NOMO-1 treated with DMSO at 0.1 percent for 48 hours (cell line): ENCODE measurements at regions not wholly inside any gene's neighbourhood (a gene's known extent, or its start where the extent isn't known, plus 50 kb on each side); places are given as distances from the start of the nearest gene placed in this dataset.
"Not testable (repeated sequence)": the region's sequence is repeated elsewhere in the genome, so short reads cannot be mapped to it uniquely, and the experiment has no call there.

Source experiments
- DNase-seq: peaks from one replicate; lab custom pipeline; 2025; ENCODE audit not compliant: unreplicated experiment; lab: John Stamatoyannopoulos, UW

GRCh38 chr5:92132294-92132908 is 749.3 kb upstream of the ARRDC3 start:
- not testable (repeated sequence) for DNase-seq

DNA sequence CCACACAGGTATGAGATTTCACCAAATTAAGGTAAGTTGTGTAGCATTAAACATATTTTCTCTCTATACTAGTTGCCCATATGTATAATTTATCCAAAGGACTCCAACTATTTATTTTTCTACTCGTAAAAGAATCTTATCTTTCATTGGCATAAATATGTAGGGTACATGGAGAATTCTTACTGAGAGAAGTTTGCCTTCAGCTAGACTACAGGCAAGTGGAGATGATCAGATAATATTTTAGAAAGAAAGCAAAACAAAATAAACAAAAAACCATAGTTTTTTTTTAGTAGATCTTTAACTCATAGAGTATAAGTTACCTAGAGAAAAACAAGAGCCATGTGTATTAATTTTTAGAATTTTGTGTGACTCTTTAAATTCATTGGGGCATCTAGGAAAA is 743.1 kb upstream of the ARRDC3 start:
- DNase-seq, result no peak

DNA sequence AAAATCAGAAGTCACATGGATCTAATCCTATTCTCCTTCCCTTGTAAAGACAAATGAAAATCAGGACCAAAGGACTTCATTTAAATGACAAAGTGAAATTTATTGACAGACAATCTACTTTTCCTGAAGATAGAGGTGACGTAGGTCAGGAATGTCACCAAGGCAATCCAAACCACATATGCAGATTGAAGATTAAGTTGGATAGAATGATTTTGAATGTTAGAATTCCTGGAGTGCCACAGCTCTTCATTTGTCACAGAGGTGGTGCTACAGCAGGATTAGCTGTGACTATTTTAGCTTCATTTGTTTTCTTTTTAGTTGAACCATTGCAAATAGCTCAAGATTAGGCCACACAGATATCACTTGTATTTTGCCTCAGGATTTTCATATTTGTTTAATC is 736.0 kb upstream of the ARRDC3 start:
- DNase-seq, result no peak

- no peak for DNase-seq
These were observed 723.7 kb upstream of the ARRDC3 start for GRCh38 chr5:92106808-92107207.

- no peak for DNase-seq
These were observed 721.0 kb upstream of the ARRDC3 start for GRCh38 chr5:92104126-92104525.

- DNase-seq, result no peak
These were observed 719.2 kb upstream of the ARRDC3 start for GRCh38 chr5:92102313-92102712.

- no peak for DNase-seq
These were observed 709.1 kb upstream of the ARRDC3 start for GRCh38 chr5:92092239-92092638.

- DNase-seq, result no peak
These were observed 703.1 kb upstream of the ARRDC3 start for GRCh38 chr5:92086059-92086811.

DNA sequence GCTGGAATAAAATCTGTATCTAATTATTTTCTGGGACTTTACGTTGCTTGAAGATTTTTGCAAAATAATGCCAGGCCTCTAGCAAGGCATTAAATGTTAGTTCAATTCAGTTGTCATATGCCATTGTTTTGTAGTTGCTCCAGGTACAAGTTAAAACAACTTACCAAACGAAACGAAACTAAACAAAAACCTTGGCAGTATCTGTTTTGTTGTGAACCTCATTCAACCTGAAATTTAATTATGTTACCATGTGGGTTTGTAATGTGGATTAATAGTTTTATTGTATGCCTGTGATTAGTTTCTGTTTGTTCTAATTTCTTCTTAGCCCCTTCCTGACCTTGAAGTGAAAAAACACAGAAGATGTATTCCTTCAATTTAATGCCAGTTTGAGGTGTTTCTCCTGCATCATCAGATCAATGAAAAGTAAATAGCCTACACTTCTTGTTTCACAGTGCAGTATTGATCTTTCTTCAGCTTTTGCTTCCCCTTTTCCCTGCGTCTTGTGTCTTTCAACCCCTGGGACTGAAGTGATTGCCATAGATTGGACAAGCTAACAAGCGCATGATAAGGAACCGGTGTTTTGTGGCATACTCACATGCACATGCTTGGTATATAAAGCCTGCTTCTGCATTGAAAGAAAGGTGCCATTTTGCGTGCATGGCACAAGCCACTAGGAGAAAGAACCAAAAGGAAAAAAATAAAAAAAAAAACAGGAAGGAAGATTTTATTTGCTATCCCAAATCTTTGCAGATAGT is 699.0 kb upstream of the ARRDC3 start:
- no peak for DNase-seq

DNA sequence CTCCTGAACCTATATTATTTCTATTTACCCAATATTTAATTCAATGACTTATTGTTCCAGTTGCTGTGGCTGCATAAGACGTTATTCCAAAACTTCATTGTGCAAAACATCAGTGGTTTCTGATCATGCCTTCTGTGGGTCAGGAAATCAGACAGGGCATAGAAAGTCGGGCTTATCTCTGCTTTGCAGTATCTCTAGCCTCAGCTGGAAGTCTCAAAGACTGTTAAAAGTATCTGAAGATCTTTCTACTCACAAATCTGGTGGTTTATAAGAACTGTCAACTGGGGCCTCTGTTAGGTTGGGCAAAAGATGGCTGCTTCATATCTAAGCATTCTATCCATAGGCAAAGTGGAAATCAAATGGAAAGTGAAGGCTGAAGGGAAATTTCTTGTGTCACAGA is 687.7 kb upstream of the ARRDC3 start:
- no peak for DNase-seq

- DNase-seq, result no peak
These were observed 681.9 kb upstream of the ARRDC3 start for GRCh38 chr5:92064993-92065392.

GRCh38 chr5:92051741-92052140 is 668.6 kb upstream of the ARRDC3 start:
- DNase-seq, result no peak

DNA sequence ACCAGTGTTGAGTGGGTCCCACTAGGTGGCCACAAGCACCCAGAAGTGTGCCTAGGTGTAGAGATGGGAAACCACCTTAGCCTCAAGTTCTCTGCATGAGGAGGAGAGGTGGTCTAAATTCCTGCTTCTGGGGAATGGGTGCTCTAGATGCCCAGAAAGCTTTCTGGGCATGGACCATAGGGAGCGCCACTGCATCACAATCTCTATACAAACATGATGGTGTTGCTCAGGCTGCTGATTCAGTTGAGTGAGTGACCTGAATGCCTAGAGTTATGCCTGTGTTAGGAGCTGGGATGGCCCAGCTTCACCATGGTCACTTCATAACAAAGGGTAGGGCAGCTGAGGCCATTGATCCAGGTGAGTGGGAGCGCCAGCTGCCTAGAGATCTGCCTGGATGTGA is 667.9 kb upstream of the ARRDC3 start:
- no peak for DNase-seq

- DNase-seq, result no peak
These were observed 659.0 kb upstream of the ARRDC3 start for GRCh38 chr5:92041911-92042660.

- DNase-seq, result no peak
These were observed 658.1 kb upstream of the ARRDC3 start for GRCh38 chr5:92041206-92041605.

DNA sequence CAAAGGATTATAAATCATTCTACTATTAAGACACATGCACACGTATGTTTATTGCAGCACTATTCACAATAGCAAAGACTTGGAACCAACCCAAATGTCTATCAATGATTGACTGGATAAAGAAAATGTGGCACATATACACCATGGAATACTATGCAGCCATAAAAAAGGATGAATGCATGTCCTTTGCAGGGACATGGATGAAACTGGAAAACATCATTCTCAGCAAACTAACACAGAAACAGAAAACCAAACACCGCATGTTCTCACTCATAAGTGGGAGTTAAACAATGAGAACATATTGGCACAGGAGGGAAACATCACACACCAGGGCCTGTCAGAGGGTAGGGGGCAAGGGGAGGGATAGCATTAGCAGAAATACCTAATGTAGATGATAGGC is 646.7 kb upstream of the ARRDC3 start:
- DNase-seq, result not testable (repeated sequence)

- no peak for DNase-seq
These were observed 640.4 kb upstream of the ARRDC3 start for GRCh38 chr5:92023555-92023954.

GRCh38 chr5:92023141-92023471 is 640.0 kb upstream of the ARRDC3 start:
- no peak for DNase-seq

- DNase-seq, result no peak
These were observed 639.5 kb upstream of the ARRDC3 start for GRCh38 chr5:92022415-92023140.

DNA sequence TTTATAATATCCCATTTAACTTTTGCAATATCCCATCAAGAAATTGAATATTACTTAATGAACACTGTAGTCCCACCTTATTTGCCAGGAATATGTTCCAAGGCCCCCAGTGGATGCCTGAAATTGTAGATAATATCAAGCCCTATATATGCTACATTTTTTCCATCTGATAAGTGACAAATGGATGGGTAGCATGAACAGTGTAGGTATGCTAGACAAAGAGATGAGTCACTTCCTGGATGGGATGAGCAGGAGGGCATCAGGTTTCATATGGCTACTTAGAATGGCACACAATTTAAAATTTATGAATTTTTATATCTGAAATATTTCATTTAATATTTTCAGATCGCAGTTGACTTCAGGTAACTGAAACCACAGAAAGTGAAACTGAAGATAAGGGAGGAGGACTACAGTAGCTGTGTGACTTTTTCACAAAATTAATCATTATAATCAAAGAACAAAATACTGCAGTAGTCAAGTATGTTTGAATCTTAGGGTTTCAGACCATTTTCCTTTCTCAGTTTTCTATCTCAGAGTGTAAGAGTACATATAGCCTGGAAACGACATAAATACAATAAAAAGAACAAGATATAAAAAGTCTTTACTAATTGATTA is 636.4 kb upstream of the ARRDC3 start:
- no peak for DNase-seq
